Left hindlimb (tissue), 1 donor: ENCODE measurements at regions not wholly inside any gene's neighbourhood (a gene's known extent, or its start where the extent isn't known, plus 50 kb on each side); places are given as distances from the start of the nearest gene placed in this dataset.

Experiments
- DNase-seq: peaks from one replicate; pipeline ENCODE4 v3.0.0-alpha.2; 2018

GRCh38 chr2:144210076-144210475 lies 309.8 kb downstream of the ZEB2 start:
- DNase-seq, result no peak

DNA sequence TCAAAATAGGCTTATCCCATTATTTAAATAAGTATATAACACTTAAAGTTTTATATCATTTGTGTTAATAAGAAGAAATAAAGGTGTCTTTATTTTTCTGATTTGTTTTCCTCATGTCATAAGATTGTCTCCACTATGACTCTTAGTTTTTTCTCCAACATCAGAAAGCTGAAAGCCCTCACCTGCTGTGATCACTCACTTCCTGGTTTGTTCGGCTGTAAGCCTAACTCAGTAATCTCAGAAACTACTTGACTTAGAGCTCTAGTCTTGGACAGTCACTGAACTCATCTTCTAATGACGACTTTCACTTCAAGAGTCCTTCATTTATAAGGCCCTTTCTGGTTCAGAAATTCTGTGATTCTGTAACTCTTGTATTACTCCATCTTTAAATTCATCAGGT lies 311.0 kb downstream of the ZEB2 start:
- no peak for DNase-seq

DNA sequence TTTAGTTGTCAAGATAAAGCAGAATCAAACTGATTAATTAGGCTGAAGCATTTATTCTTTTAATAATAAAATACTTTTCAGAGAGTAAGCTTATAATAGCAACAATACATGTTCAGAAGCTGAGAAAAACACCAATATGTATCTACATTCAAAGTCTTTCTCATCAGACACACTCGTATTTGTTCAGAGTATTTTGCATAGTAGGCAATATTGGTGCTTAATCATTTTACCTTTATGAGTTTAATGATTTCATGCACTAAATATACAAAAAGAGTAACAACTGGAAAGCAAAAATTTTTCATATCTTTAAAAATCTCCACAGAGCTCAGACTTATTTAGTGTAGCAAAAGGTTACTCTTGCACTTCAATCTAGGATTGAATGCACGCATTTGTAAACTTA lies 313.9 kb downstream of the ZEB2 start:
- DNase-seq, result no peak

GRCh38 chr2:144201868-144202468 lies 318.0 kb downstream of the ZEB2 start:
- DNase-seq, result no peak

- DNase-seq, result no peak
Observed at GRCh38 chr2:144201126-144201525, 318.8 kb downstream of the ZEB2 start.

GRCh38 chr2:144198116-144198515 lies 321.8 kb downstream of the ZEB2 start:
- no peak for DNase-seq

GRCh38 chr2:144194326-144195071 lies 325.4 kb downstream of the ZEB2 start:
- DNase-seq, result no peak

DNA sequence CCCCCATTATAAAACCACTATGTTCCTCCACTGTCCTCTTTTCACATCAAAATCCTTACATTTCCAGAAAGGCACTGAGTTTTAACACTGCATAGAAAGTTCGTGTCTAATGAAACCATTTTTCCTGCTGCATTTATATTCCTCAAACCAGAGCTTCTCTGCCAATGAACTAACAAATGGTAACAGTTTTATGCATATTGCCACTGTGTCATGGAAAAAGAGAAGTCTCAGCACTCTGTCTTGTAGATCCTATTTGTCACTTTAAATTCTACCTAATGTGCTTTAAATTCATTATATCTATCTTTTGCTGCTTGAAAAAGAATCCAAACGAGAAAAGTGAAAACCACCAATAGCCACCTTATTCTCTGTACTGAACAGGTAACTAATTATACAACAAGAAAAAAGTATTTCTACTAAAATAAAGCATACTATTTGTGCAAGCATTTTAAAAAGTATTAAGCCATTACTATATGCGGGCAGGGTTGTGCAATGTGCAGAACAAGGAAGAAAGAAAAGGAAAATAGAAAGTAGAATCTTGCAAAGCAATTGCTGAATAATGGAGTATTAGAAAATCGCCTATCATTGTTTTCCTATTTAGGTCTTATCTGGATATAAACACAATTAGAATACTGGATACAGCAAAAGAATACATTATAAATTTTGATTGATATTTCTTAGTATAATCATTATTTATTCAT lies 328.9 kb downstream of the ZEB2 start:
- DNase-seq, result no peak

DNA sequence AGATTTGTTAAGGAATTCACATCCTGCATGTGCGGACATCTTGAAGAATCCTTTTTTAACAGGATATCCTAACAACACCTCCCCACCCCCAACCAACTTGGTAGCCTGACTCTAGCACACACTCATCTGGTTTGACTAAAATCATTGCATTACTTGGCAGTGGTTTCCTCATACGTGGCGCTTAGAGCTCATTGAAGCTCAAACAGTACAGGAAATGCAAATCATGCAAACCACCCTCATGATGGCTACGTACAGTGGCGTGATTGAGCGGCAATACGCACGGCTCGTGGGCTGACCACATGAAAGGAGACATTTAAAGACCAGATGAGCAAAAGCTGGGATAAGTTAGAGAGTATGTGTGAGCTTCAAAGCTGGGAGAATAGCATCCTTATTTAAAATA lies 336.2 kb downstream of the ZEB2 start:
- peak; percentile 35 for DNase-seq

- no peak for DNase-seq
Observed at GRCh38 chr2:144181001-144181400, 338.9 kb downstream of the ZEB2 start.

DNA sequence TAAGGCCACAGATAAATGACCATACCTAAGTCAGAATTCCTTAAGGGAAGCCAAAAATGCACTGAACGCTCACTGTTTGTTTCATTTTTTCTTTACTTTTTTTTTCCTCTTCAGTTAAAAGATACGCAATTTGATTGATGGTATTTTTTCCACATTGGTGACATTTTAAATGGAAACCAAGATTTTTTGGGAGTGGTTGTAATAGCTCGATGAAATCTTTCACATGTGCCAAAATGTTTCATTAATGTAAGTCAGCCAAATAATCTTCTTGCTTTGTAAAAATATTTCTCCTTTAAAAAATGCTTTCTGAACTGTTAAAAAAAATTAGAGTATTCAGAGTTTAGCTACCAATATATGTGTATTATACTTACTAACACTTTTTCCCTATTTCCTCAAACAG lies 339.8 kb downstream of the ZEB2 start:
- DNase-seq, result no peak

GRCh38 chr2:144170179-144170578 lies 349.7 kb downstream of the ZEB2 start:
- no peak for DNase-seq

DNA sequence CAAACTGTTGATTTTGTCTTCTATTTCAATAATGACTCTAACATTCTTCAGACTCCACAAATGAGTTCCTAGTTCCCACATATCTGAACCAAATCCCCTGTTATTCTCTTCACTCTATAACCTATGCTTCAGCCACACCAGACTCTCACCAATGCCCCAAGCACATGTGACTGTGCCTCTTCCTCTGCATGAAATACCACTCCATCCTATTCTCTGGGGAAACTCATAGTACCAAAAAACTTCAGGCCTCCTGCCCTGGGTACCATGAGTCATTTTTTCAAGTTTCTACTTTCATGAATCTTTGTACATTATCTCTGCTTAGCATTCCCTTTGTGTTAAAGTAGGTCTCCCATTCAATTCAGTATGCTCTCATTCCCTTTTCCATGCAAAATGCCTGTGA lies 353.2 kb downstream of the ZEB2 start:
- DNase-seq, result no peak

GRCh38 chr2:144165599-144166250 lies 354.2 kb downstream of the ZEB2 start:
- DNase-seq, result no peak

DNA sequence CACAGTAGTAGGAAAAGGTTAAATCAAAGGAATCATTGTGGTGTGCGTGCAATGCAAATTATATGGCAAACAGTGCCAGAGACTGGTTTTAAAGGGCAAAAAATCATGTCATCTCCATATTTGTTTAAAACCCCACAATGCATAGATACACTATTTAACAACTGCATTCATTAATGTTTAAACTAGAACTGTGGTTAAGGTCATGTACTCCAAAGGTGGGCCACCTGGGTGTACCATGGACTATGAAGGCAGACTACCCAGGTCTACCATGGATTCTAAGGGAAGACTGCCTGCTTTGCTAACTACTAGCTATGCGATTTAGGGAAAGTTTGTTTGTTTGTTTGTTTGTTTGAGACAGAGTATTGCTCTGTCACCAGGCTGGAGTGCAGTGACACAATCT lies 356.3 kb downstream of the ZEB2 start:
- DNase-seq, result no peak

- DNase-seq, result no peak
Observed at GRCh38 chr2:144162652-144163051, 357.3 kb downstream of the ZEB2 start.

DNA sequence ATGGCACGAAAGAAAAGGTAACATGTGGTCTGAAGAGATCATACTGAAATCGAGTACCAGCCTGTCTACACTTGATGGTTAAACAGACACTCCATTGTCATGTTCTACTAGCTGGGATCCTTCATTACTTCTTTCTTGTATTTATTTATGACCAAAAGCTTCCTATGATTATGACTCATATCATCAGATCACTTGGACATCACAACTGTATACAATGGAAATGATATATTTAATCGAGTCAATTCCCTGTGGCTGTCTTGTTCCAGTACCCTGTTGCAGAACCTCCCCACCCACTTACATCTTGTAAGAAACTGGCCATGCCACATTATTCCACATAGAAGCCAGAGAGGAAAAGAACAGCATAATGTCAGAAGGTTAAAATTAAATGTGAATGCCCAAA lies 358.9 kb downstream of the ZEB2 start:
- DNase-seq, result no peak

GRCh38 chr2:144159240-144159639 lies 360.7 kb downstream of the ZEB2 start:
- no peak for DNase-seq

GRCh38 chr2:144158096-144158495 lies 361.8 kb downstream of the ZEB2 start:
- DNase-seq, result no peak

DNA sequence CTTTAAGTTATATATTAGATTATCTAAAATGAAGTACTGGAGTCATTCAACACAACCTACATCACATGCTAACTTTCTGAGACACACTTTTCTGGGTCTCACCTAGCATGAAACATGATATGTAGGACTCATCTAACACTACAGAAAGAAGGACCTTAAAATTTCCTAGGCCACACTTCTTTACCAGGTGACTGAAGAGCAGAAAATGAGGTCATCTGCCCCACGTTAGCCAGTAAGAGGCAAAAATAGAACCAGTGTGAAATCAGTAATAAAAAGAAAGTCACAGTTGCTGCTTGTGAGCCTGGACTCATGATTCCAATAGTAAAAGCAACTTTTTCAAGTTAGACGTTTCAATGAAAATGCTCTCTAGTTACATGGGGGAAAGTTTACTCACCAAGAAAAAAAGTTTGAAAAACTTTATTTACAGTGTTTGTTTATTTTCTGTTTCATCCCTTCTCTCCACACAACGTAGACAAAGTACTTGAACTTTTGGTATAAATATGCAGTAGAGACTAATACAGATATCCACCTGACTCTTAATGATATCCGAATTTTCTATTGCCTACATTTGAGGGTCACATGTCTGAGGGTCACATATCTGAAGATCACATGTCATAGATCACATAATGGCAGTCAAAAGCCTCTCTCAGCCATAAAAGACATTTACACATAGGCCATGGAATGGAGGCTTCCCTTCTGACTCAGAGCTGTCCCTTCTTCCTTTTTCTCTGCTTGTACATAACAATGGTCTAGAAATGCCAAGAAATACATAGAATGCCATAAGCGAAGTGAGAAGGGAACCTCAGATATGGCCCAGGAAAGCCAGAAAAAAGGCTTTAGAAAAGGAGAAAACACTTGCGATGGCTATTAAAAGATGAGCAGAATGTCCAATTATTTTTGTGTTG lies 362.9 kb downstream of the ZEB2 start:
- DNase-seq, result no peak

- no peak for DNase-seq
Observed at GRCh38 chr2:144154205-144154604, 365.7 kb downstream of the ZEB2 start.

DNA sequence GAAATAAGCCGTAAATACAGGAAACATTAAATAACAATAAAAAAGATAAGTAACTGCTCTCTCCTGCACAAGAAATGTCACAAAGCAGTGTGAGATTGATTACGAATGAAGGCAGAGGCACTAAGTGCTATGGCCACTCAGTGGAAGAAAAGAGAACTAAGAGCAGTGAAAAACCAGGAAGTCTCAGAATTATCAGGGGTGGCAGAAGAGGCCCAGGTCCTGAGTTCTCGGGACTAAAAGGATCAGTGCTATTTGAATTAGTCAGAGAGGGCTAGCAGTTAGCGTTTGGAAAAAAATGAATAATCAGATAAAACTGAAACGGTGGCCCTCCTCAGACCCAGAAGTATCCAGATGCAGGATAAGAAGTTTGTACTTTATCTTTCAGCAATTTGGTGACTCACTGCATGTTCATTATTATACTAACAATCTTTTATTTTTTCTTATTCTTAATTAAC lies 367.1 kb downstream of the ZEB2 start:
- DNase-seq, result no peak

DNA sequence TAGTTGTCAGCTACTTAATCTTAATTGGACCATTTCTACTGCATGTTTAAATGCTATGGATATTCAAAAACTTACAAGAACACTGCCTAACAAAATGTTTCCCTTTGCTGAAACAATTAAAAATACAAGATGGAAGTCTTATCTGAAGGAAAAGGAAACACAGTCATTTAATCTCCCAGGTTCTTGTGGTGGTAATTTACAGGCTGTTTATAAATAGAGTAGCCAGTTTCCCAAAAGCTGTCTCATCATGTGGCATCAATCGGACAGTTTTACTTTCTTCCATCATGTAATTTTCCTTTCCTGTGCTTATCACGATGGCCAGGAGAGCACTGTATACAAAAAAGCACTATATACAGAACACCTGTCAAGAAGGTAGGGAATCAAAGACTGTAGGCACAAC lies 368.1 kb downstream of the ZEB2 start:
- no peak for DNase-seq
